Keratinocyte (primary cell): ENCODE measurements at regions not wholly inside any gene's neighbourhood (a gene's known extent, or its start where the extent isn't known, plus 50 kb on each side); places are given as distances from the start of the nearest gene placed in this dataset.

Experiments
- DNase-seq: peaks from one replicate; pipeline ENCODE4 v3.0.0-alpha.2; 2011; ENCODE audit warnings: low read depth, missing footprints, low spot score
- FAIRE-seq: peaks from 2 replicates; lab custom pipeline; 2011; peaks lifted over from hg19 to GRCh38; lab: Jason Lieb, UNC
- H2AFZ ChIP-seq: 2 replicates; pipeline ENCODE4 v1.6.0; 2012; ENCODE audit warnings: low read length, control low read depth, inconsistent platforms; ENCODE audit not compliant: control insufficient read depth
- H3K27ac ChIP-seq: 2 replicates; pipeline ENCODE4 v1.5.1; 2011; ENCODE audit warnings: low read length; ENCODE audit not compliant: control insufficient read depth, insufficient read depth
- H3K27me3 ChIP-seq: 3 replicates; pipeline ENCODE4 v1.6.0; 2011; ENCODE audit warnings: low read length; ENCODE audit not compliant: control insufficient read depth, insufficient read depth; ENCODE audit errors: extremely low read depth
- H3K36me3 ChIP-seq, 2 experiments: 2 replicates in 1 of 2; 3 replicates in 1 of 2; pipeline ENCODE4 v1.5.1; 2011; ENCODE audit warnings: low read length in 2 of 2, mild to moderate bottlenecking in 1 of 2; ENCODE audit not compliant: control insufficient read depth in 2 of 2, insufficient read depth in 2 of 2; ENCODE audit errors: extremely low read depth in 1 of 2
- H3K4me1 ChIP-seq: 3 replicates; pipeline ENCODE4 v1.5.1; 2011; ENCODE audit warnings: low read length; ENCODE audit not compliant: control insufficient read depth, insufficient read depth; ENCODE audit errors: extremely low read depth
- H3K4me2 ChIP-seq: 3 replicates; pipeline ENCODE4 v1.6.0; 2011; ENCODE audit warnings: low read depth, low read length; ENCODE audit not compliant: control insufficient read depth, insufficient read depth; ENCODE audit errors: extremely low read depth
- H3K4me3 ChIP-seq, 3 experiments: fragments of 200-600 bp in 1 of 3; sonication (generic) in 1 of 3; 2 replicates in 2 of 3; 3 replicates in 1 of 3; pipeline ENCODE4 v1.5.1; 2011 to 2016; ENCODE audit warnings: low read length in 3 of 3, mild to moderate bottlenecking in 3 of 3, control low read depth in 2 of 3, inconsistent platforms in 1 of 3, low read depth in 1 of 3, mixed read lengths in 1 of 3, mixed run types in 1 of 3, moderate library complexity in 1 of 3; ENCODE audit not compliant: control insufficient read depth in 2 of 3, insufficient read depth in 2 of 3; ENCODE audit errors: extremely low read depth in 1 of 3
- H3K79me2 ChIP-seq: 2 replicates; pipeline ENCODE4 v1.6.0; 2012; ENCODE audit warnings: low read length; ENCODE audit not compliant: control insufficient read depth, insufficient read depth
- H3K9ac ChIP-seq: 3 replicates; pipeline ENCODE4 v1.6.0; 2011; ENCODE audit warnings: low read length; ENCODE audit not compliant: control insufficient read depth, insufficient read depth; ENCODE audit errors: extremely low read depth
- H3K9me1 ChIP-seq: 3 replicates; pipeline ENCODE4 v1.6.0; 2011; ENCODE audit warnings: low read length; ENCODE audit not compliant: control insufficient read depth, insufficient read depth; ENCODE audit errors: extremely low read depth
- H3K9me3 ChIP-seq: 2 replicates; pipeline ENCODE4 v1.5.1; 2012; ENCODE audit warnings: low read depth, low read length; ENCODE audit not compliant: control insufficient read depth
- H4K20me1 ChIP-seq: 3 replicates; pipeline ENCODE4 v1.6.0; 2011; ENCODE audit warnings: low read length; ENCODE audit not compliant: control insufficient read depth, insufficient read depth; ENCODE audit errors: extremely low read depth
- EZH2 ChIP-seq: IDR thresholded peaks from one replicate; pipeline ENCODE4 v1.6.1; 2012; ENCODE audit warnings: inconsistent platforms, mild to moderate bottlenecking, low read length, moderate library complexity
- dilution Hi-C: fragments of 300-500 bp; cut with MboI; formaldehyde crosslinking; loops from one replicate; pipeline ENCODE4 v1.7.0; 2020; ENCODE audit warnings: low sequenced_read_pairs; ENCODE audit not compliant: extremely low pct_ligation_motif_present
- TF ChIP-seq, protein P1 (sequence below), 3 experiments: IDR thresholded peaks in 1 of 3; conservative IDR thresholded peaks in 1 of 3; optimal IDR thresholded peaks in 1 of 3; 2 replicates in 2 of 3; 3 replicates in 1 of 3; pipeline versions ENCODE3 to v1.5.1; 2011; ENCODE audit warnings: low read length in 3 of 3, mild to moderate bottlenecking in 3 of 3, moderate library complexity in 2 of 3, control low read depth in 1 of 3, inconsistent platforms in 1 of 3; ENCODE audit not compliant: insufficient read depth in 2 of 3; ENCODE audit errors: extremely low read depth in 1 of 3

DNA sequence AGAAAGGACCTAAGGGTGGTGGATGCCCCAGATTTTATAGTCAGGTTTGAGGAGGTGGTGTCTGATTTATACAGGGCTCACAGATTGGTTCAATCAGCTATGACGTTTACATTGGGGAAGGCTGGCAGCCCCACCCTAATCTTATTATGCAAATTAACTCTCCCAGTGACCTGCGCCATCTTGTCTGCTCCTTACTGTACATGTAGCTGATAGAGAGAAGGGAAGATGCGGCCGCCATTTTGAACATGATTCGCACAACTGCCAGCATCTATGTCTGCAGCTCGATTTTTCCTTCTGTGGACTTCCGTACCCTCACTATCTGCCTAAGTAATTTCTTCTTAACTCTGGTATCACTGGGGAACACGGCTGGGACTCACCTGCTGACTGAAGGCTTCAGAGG lies 619.0 kb upstream of the DPP6 start:
- Histone ChIP-seq H3K79me2 (no peaks in the 10 kb centered on the region), H3K4me3 (no peak overlapping the region), H3K9me1 (no peaks in the 10 kb centered on the region), H3K4me1 (no peaks in the 10 kb centered on the region), H3K4me2 (no peak overlapping the region), H4K20me1 (no peaks in the 10 kb centered on the region), H3K27me3 (no peaks in the 10 kb centered on the region), H3K36me3 (no peaks in the 10 kb centered on the region), H2AFZ (no peak overlapping the region), H3K9me3 (no peaks in the 10 kb centered on the region), H3K27ac (no peak overlapping the region), H3K9ac (no peak overlapping the region)
- dilution Hi-C loops, result no loop called here
- FAIRE-seq, result no peak
- DNase-seq, result no peak
- no peak for TF ChIP-seq EZH2
- TF ChIP-seq, protein P1, sequence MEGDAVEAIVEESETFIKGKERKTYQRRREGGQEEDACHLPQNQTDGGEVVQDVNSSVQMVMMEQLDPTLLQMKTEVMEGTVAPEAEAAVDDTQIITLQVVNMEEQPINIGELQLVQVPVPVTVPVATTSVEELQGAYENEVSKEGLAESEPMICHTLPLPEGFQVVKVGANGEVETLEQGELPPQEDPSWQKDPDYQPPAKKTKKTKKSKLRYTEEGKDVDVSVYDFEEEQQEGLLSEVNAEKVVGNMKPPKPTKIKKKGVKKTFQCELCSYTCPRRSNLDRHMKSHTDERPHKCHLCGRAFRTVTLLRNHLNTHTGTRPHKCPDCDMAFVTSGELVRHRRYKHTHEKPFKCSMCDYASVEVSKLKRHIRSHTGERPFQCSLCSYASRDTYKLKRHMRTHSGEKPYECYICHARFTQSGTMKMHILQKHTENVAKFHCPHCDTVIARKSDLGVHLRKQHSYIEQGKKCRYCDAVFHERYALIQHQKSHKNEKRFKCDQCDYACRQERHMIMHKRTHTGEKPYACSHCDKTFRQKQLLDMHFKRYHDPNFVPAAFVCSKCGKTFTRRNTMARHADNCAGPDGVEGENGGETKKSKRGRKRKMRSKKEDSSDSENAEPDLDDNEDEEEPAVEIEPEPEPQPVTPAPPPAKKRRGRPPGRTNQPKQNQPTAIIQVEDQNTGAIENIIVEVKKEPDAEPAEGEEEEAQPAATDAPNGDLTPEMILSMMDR (optimal IDR thresholded peaks at IDR 0.05 in 1 of 3, IDR thresholded peaks at IDR 0.05 in 1 of 3, conservative IDR thresholded peaks at IDR 0.05 in 1 of 3; ENCODE audit: extremely low read depth in 1 of 3, insufficient read depth in 2 of 3, low read length in 3 of 3), result no peak

DNA sequence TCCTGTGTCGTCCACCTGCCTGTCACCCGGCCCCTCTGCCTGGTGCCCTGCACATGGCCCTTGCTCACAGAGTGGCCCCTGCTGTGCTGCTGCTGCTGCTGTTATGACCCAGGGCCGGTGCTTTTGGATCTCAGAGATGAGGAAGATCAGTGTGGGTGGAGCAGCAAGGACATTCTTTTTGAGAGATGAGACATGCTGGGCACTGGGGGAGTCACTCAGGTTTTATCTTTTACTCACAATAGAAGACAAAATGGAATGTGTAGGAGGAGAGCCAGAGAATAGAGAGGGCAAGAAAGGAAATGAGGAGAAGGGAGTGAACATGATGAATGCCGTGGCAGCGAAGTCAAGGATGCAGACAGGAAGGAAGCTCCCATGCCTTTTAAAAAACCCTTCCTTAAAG lies 611.5 kb upstream of the DPP6 start:
- no peaks in the 10 kb centered on the region for H3K4me1 ChIP-seq
- no peak overlapping the region for H3K4me2 ChIP-seq
- no peaks in the 10 kb centered on the region for H3K9me3 ChIP-seq
- H3K27me3 ChIP-seq, result no peaks in the 10 kb centered on the region
- TF ChIP-seq EZH2, result no peak
- TF ChIP-seq, protein P1 (optimal IDR thresholded peaks at IDR 0.05 in 1 of 3, IDR thresholded peaks at IDR 0.05 in 1 of 3, conservative IDR thresholded peaks at IDR 0.05 in 1 of 3; ENCODE audit: extremely low read depth in 1 of 3, insufficient read depth in 2 of 3, low read length in 3 of 3), result no peak
- H4K20me1 ChIP-seq, result no peaks in the 10 kb centered on the region
- H3K36me3 ChIP-seq, result no peaks in the 10 kb centered on the region
- H2AFZ ChIP-seq, result no peak overlapping the region
- H3K27ac ChIP-seq, result no peak overlapping the region
- H3K4me3 ChIP-seq, result no peak overlapping the region
- DNase-seq (no peak), FAIRE-seq (no peak)
- no peak overlapping the region for H3K9ac ChIP-seq
- no peaks in the 10 kb centered on the region for H3K79me2 ChIP-seq
- no peaks in the 10 kb centered on the region for H3K9me1 ChIP-seq
- dilution Hi-C loops, result no loop called here
